ENCODE measurements at regions not wholly inside any gene's neighbourhood (a gene's known extent, or its start where the extent isn't known, plus 50 kb on each side); places are given as distances from the start of the nearest gene placed in this dataset.
A peak's percentile ranks its signal among the peaks of the same experiment; 100 is the strongest.

- Mint-ChIP-seq H3K27ac (no peak overlapping the region), H3K36me3 (peaks cover 2% of the 10 kb centered on the region), H3K9me3 (peaks cover 3% of the 10 kb centered on the region), H3K27me3 (no peaks in the 10 kb centered on the region), H3K4me3 (no peak overlapping the region), H3K4me1 (no peaks in the 10 kb centered on the region)
- no peak for DNase-seq
- POLR2A ChIA-PET = no interaction called here
- ATAC-seq (ENCODE audit: low read depth) = no peak
Measured at GRCh38 chr12:68102731-68103130, 56.8 kb downstream of the IFNG start.

GRCh38 chr12:68102163-68102562 is 57.4 kb downstream of the IFNG start:
- H3K27me3 Mint-ChIP-seq = no peaks in the 10 kb centered on the region
- H3K36me3 Mint-ChIP-seq = peaks cover 2% of the 10 kb centered on the region
- POLR2A ChIA-PET = no interaction called here
- ATAC-seq (ENCODE audit: low read depth) (no peak), DNase-seq (no peak)
- no peak overlapping the region for H3K4me3 Mint-ChIP-seq
- peaks cover 3% of the 10 kb centered on the region for H3K9me3 Mint-ChIP-seq
- no peaks in the 10 kb centered on the region for H3K4me1 Mint-ChIP-seq
- no peak overlapping the region for H3K27ac Mint-ChIP-seq

- ATAC-seq (ENCODE audit: low read depth) = no peak
- Mint-ChIP-seq H3K27ac (no peak overlapping the region), H3K27me3 (no peaks in the 10 kb centered on the region), H3K9me3 (peaks cover 3% of the 10 kb centered on the region), H3K36me3 (peaks cover 2% of the 10 kb centered on the region), H3K4me1 (no peaks in the 10 kb centered on the region), H3K4me3 (no peak overlapping the region)
- POLR2A ChIA-PET = no interaction called here
- DNase-seq = no peak
Measured at GRCh38 chr12:68100241-68100640, 59.3 kb downstream of the IFNG start.

- no peaks in the 10 kb centered on the region for H3K27me3 Mint-ChIP-seq
- POLR2A ChIA-PET = no interaction called here
- peaks cover 2% of the 10 kb centered on the region for H3K36me3 Mint-ChIP-seq
- H3K4me3 Mint-ChIP-seq = no peak overlapping the region
- DNase-seq = no peak
- H3K4me1 Mint-ChIP-seq = no peaks in the 10 kb centered on the region
- no peak overlapping the region for H3K27ac Mint-ChIP-seq
- peaks cover 3% of the 10 kb centered on the region for H3K9me3 Mint-ChIP-seq
- no peak for ATAC-seq (ENCODE audit: low read depth)
Measured at GRCh38 chr12:68098939-68099338, 60.6 kb downstream of the IFNG start.

- Mint-ChIP-seq H3K4me3 (no peak overlapping the region), H3K27ac (no peak overlapping the region), H3K27me3 (no peaks in the 10 kb centered on the region), H3K36me3 (peaks cover 2% of the 10 kb centered on the region), H3K4me1 (no peaks in the 10 kb centered on the region), H3K9me3 (peaks cover 5% of the 10 kb centered on the region)
- ATAC-seq (ENCODE audit: low read depth) = no peak
- no peak for DNase-seq
- POLR2A ChIA-PET = no interaction called here
Measured at GRCh38 chr12:68097386-68097785, 62.2 kb downstream of the IFNG start.

- H3K36me3 Mint-ChIP-seq = peaks cover 4% of the 10 kb centered on the region
- H3K4me3 Mint-ChIP-seq = no peak overlapping the region
- ATAC-seq (ENCODE audit: low read depth) (no peak), DNase-seq (no peak)
- H3K4me1 Mint-ChIP-seq = no peaks in the 10 kb centered on the region
- no peak overlapping the region for H3K27ac Mint-ChIP-seq
- H3K27me3 Mint-ChIP-seq = no peaks in the 10 kb centered on the region
- POLR2A ChIA-PET = no interaction called here
- peaks cover 9% of the 10 kb centered on the region for H3K9me3 Mint-ChIP-seq
Measured at GRCh38 chr12:68094645-68095395, 64.7 kb downstream of the IFNG start.

- peaks cover 11% of the 10 kb centered on the region for H3K9me3 Mint-ChIP-seq
- POLR2A ChIA-PET = no interaction called here
- no peaks in the 10 kb centered on the region for H3K27me3 Mint-ChIP-seq
- DNase-seq (no peak), ATAC-seq (ENCODE audit: low read depth) (no peak)
- H3K36me3 Mint-ChIP-seq = peaks cover 9% of the 10 kb centered on the region
- no peak overlapping the region for H3K4me3 Mint-ChIP-seq
- H3K27ac Mint-ChIP-seq = no peak overlapping the region
- no peaks in the 10 kb centered on the region for H3K4me1 Mint-ChIP-seq
Measured at GRCh38 chr12:68094195-68094594, 65.3 kb downstream of the IFNG start.

GRCh38 chr12:68092976-68093375 is 66.6 kb downstream of the IFNG start:
- Mint-ChIP-seq H3K27me3 (no peaks in the 10 kb centered on the region), H3K27ac (no peak overlapping the region), H3K36me3 (peaks cover 11% of the 10 kb centered on the region), H3K4me1 (no peaks in the 10 kb centered on the region), H3K9me3 (peaks cover 11% of the 10 kb centered on the region), H3K4me3 (no peak overlapping the region)
- no peak for ATAC-seq (ENCODE audit: low read depth)
- POLR2A ChIA-PET = no interaction called here
- no peak for DNase-seq

- POLR2A ChIA-PET = no interaction called here
- no peaks in the 10 kb centered on the region for H3K27me3 Mint-ChIP-seq
Measured at GRCh38 chr12:68089101-68089500, 70.4 kb downstream of the IFNG start.

GRCh38 chr12:68086019-68086603 is 73.4 kb downstream of the IFNG start:
- DNase-seq (no peak), ATAC-seq (ENCODE audit: low read depth) (no peak)
- Mint-ChIP-seq H3K36me3 (peaks cover 35% of the 10 kb centered on the region), H3K9me3 (peaks cover 26% of the 10 kb centered on the region), H3K4me3 (no peak overlapping the region), H3K27me3 (no peaks in the 10 kb centered on the region), H3K4me1 (peaks cover 5% of the 10 kb centered on the region), H3K27ac (no peak overlapping the region)
- POLR2A ChIA-PET = no interaction called here

More at GRCh38 chr12:68089101-68089500, 70.4 kb downstream of the IFNG start:
- DNase-seq = no peak
- peaks cover 17% of the 10 kb centered on the region for H3K36me3 Mint-ChIP-seq
- H3K4me1 Mint-ChIP-seq = no peaks in the 10 kb centered on the region
- peaks cover 19% of the 10 kb centered on the region for H3K9me3 Mint-ChIP-seq
- ATAC-seq (ENCODE audit: low read depth) = no peak
- no peak overlapping the region for H3K27ac Mint-ChIP-seq
- no peak overlapping the region for H3K4me3 Mint-ChIP-seq

- DNase-seq (no peak), ATAC-seq (ENCODE audit: low read depth) (no peak)
- Mint-ChIP-seq H3K27ac (no peak overlapping the region), H3K9me3 (peaks cover 21% of the 10 kb centered on the region), H3K4me3 (no peak overlapping the region), H3K4me1 (peaks cover 34% of the 10 kb centered on the region), H3K36me3 (peaks cover 29% of the 10 kb centered on the region), H3K27me3 (no peaks in the 10 kb centered on the region)
- POLR2A ChIA-PET = no interaction called here
Measured at GRCh38 chr12:68081561-68081960, 78.0 kb downstream of the IFNG start.

GRCh38 chr12:68080577-68080976 is 79.0 kb downstream of the IFNG start:
- Mint-ChIP-seq H3K4me3 (peak overlapping the region; percentile 20), H3K27me3 (no peaks in the 10 kb centered on the region), H3K36me3 (peaks cover 29% of the 10 kb centered on the region), H3K27ac (peak overlapping the region; percentile 7), H3K9me3 (peaks cover 22% of the 10 kb centered on the region), H3K4me1 (peaks cover 34% of the 10 kb centered on the region)
- POLR2A ChIA-PET = no interaction called here
- peak; percentile 41 for DNase-seq
- ATAC-seq (ENCODE audit: low read depth) = peak; percentile 95

GRCh38 chr12:68078737-68079136 is 80.8 kb downstream of the IFNG start:
- Mint-ChIP-seq H3K36me3 (peaks cover 22% of the 10 kb centered on the region), H3K27me3 (no peaks in the 10 kb centered on the region), H3K9me3 (peaks cover 13% of the 10 kb centered on the region), H3K4me1 (peaks cover 34% of the 10 kb centered on the region), H3K27ac (no peak overlapping the region), H3K4me3 (no peak overlapping the region)
- DNase-seq = no peak
- POLR2A ChIA-PET = no interaction called here
- no peak for ATAC-seq (ENCODE audit: low read depth)

- Mint-ChIP-seq H3K9me3 (peaks cover 4% of the 10 kb centered on the region), H3K4me1 (peaks cover 23% of the 10 kb centered on the region), H3K36me3 (peaks cover 4% of the 10 kb centered on the region), H3K4me3 (no peak overlapping the region), H3K27me3 (no peaks in the 10 kb centered on the region), H3K27ac (no peak overlapping the region)
- DNase-seq (no peak), ATAC-seq (ENCODE audit: low read depth) (no peak)
- POLR2A ChIA-PET = no interaction called here
Measured at GRCh38 chr12:68075416-68075815, 84.1 kb downstream of the IFNG start.
